ENCODE measurements at regions not wholly inside any gene's neighbourhood (a gene's known extent, or its start where the extent isn't known, plus 50 kb on each side); places are given as distances from the start of the nearest gene placed in this dataset.

DNA sequence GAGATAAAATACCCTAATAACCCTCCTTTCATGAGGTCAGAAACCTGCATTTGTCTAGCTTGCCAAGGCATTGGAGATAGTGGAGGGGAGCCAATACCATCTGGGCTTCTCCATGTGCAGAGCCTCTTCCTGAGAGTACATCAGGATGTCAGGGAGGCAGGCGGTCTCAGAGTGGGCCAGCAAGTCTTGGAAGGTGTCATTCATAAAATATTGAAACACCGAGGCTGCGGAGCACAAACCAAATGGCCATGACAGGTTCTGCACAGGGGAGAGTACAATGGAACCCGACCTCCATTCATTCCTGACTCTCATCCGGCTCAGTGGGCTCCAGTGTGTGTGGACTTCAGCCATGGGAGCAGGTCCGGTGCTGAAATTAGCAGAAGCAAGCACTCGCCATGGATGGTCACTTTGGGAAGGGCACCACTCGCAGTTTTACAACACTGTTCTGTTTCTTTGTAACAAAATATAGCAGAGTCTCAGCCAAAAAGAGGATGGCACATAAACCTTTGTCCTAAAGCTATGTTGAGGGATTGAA, 446.6 kb downstream of the SIPA1L2 start:
- Histone ChIP-seq H3K27ac (no peak overlapping the region), H3K4me3 (no peak overlapping the region), H3K27me3 (replicated peaks in 1 of 7) (peaks cover 0 to 56% (median 5%) of the 10 kb centered on the region in 7 donors), H3K36me3 (no peaks in the 10 kb centered on the region), H3K4me1 (peaks cover 0 to 9% (median 0%) of the 10 kb centered on the region in 6 donors), H3K9me3 (no peaks in the 10 kb centered on the region)
- no peak for DNase-seq
- TF ChIP-seq POLR2A (IDR thresholded peaks at IDR 0.05) = no peak
- TF ChIP-seq, protein P1, sequence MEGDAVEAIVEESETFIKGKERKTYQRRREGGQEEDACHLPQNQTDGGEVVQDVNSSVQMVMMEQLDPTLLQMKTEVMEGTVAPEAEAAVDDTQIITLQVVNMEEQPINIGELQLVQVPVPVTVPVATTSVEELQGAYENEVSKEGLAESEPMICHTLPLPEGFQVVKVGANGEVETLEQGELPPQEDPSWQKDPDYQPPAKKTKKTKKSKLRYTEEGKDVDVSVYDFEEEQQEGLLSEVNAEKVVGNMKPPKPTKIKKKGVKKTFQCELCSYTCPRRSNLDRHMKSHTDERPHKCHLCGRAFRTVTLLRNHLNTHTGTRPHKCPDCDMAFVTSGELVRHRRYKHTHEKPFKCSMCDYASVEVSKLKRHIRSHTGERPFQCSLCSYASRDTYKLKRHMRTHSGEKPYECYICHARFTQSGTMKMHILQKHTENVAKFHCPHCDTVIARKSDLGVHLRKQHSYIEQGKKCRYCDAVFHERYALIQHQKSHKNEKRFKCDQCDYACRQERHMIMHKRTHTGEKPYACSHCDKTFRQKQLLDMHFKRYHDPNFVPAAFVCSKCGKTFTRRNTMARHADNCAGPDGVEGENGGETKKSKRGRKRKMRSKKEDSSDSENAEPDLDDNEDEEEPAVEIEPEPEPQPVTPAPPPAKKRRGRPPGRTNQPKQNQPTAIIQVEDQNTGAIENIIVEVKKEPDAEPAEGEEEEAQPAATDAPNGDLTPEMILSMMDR (IDR thresholded peaks at IDR 0.05 in 8 of 11, conservative IDR thresholded peaks at IDR 0.05 in 3 of 11) = no peak
- no peak for TF ChIP-seq POLR2AphosphoS5 (IDR thresholded peaks at IDR 0.05)
- intact Hi-C loops (cut with DNase I; ENCODE audit: low total_unique reads) = no loop called here
- 69 to 81% (median 77%) methylated on average over 8 of the region's 8 CpGs for WGBS, 5 donors

DNA sequence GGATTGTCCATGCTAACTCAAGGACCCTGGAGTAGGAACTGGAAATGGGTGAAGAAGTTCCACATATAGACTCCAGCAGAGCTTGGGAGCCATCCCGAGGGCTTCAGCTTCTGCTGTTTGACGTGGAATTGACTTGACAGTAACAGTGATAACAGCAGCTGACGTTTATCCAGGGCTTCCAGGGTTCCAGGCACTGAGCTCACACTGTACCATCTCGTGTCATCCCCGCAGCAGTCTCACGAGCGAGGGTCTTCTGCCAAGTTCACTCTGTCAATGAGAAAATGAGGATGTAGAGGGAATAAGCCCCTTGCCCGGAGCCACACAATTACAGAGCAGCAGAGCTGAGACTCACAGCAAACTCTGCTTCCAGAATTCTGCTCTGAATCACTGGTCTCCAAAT, 447.7 kb downstream of the SIPA1L2 start:
- WGBS, 5 donors = 58 to 89% (median 82%) methylated on average over 8 of the region's 8 CpGs
- intact Hi-C loops (cut with DNase I; ENCODE audit: low total_unique reads) = no loop called here

DNA sequence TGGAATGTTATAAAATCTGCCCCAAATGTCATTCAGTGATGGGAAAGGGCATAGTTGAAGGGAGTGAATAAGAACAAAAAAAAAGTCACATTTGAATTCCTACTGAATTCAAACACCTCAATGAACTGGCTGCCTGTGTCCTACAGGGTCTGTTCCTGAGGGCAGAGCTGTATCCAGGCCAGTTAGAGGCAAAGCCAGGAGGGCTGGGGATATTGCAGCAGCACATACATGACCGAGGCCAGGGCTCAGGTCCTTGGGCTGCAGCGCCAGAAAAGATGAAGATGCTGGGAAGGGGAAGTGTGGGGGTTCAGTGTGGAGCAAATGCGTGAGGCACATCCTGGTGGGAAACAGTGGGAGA, 449.2 kb downstream of the SIPA1L2 start:
- Histone ChIP-seq H3K4me1 (peaks cover 0 to 9% (median 0%) of the 10 kb centered on the region in 6 donors), H3K9me3 (no peaks in the 10 kb centered on the region), H3K36me3 (no peaks in the 10 kb centered on the region), H3K4me3 (no peak overlapping the region), H3K27me3 (replicated peaks in 1 of 7) (peaks cover 0 to 47% (median 0%) of the 10 kb centered on the region in 7 donors), H3K27ac (no peak overlapping the region)
- 73 to 83% (median 76%) methylated on average over 3 of the region's 3 CpGs for WGBS, 5 donors
- no peak for DNase-seq
- intact Hi-C loops (cut with DNase I; ENCODE audit: low total_unique reads) = no loop called here
- no peak for TF ChIP-seq POLR2AphosphoS5 (IDR thresholded peaks at IDR 0.05)
- TF ChIP-seq, protein P1 (IDR thresholded peaks at IDR 0.05 in 8 of 11, conservative IDR thresholded peaks at IDR 0.05 in 3 of 11) = no peak
- TF ChIP-seq POLR2A (IDR thresholded peaks at IDR 0.05) = no peak

More for the DNA sequence above, 447.7 kb downstream of the SIPA1L2 start:
- Histone ChIP-seq H3K27me3 (replicated peaks in 1 of 7) (peaks cover 0 to 53% (median 0%) of the 10 kb centered on the region in 7 donors), H3K27ac (no peak overlapping the region), H3K4me1 (peaks cover 0 to 9% (median 0%) of the 10 kb centered on the region in 6 donors), H3K4me3 (no peak overlapping the region), H3K36me3 (no peaks in the 10 kb centered on the region), H3K9me3 (no peaks in the 10 kb centered on the region)
- no peak for DNase-seq
- TF ChIP-seq POLR2A (IDR thresholded peaks at IDR 0.05) = no peak

DNA sequence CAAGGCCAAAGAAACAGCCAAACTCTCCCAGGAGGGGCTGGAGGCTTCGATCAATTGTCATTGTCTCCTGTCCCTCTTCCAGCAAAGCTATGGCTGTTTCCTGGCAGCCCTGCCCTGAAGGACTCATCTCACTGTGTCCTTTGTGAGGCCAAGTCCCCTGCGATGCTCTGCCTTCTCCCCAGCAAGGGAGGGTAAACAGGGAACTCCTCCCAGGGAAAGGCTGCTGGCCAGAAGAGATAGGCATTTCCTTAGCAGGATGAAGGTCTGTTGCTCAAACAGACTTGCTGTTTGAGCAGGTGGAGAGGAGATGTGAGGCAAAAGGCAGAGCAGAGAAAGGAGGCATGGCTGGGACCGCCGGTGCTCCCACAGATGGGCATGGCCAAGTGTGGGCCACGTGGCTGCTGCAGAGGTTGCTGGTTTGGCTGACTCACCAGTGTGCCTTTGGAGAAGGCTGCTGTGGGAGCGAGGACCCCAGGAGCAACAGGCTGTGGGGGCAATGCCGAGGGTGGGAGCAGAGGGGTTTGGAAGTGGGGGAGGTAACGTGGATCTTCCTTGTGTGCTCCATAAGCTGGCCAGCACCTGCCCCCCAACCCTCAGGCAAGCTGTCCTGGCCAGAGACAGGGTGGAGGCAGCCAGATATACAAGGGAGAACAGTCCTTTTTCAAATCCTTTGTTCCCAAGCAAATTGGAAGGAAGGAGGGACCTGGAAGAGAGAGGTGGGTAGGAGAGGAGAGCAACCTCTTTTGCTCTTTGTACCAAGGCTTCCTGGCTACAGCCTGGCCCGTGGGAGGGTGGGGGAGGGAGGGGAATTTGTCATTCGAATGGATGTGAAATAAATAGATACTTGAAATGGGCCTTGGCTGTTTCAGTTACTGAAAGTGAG, 449.8 kb downstream of the SIPA1L2 start:
- DNase-seq = no peak
- H3K27ac ChIP-seq = peak overlapping the region in 1 of 8 donors; percentile 4
- H3K9me3 ChIP-seq = no peaks in the 10 kb centered on the region
- 55 to 69% (median 59%) methylated on average over 8 to 10 of the region's 10 CpGs for WGBS, 5 donors
- peaks cover 0 to 47% (median 0%) of the 10 kb centered on the region in 7 donors for H3K27me3 ChIP-seq (replicated peaks in 1 of 7)
- no peaks in the 10 kb centered on the region for H3K36me3 ChIP-seq
- no peak overlapping the region for H3K4me3 ChIP-seq
- intact Hi-C loops (cut with DNase I; ENCODE audit: low total_unique reads) = no loop called here
- H3K4me1 ChIP-seq = peaks cover 0 to 9% (median 0%) of the 10 kb centered on the region in 6 donors
- TF ChIP-seq, protein P1 (IDR thresholded peaks at IDR 0.05 in 8 of 11, conservative IDR thresholded peaks at IDR 0.05 in 3 of 11) = no peak
- TF ChIP-seq POLR2A (IDR thresholded peaks at IDR 0.05) (no peak), POLR2AphosphoS5 (IDR thresholded peaks at IDR 0.05) (no peak)
